ENCODE measurements at regions not wholly inside any gene's neighbourhood (a gene's known extent, or its start where the extent isn't known, plus 50 kb on each side); places are given as distances from the start of the nearest gene placed in this dataset.
"Not testable (repeated sequence)": the region's sequence is repeated elsewhere in the genome, so short reads cannot be mapped to it uniquely, and the experiment has no call there.

GRCh38 chr1:157269656-157270375 lies 131.6 kb upstream of the ETV3 start:
- DNase-seq (ENCODE audit: low read depth) = no peak

- no peak for DNase-seq (ENCODE audit: low read depth)
Measured at GRCh38 chr1:157262891-157263290, 124.7 kb upstream of the ETV3 start.

GRCh38 chr1:157262422-157262821 lies 124.2 kb upstream of the ETV3 start:
- DNase-seq (ENCODE audit: low read depth) = no peak

GRCh38 chr1:157255891-157256290 lies 117.7 kb upstream of the ETV3 start:
- DNase-seq (ENCODE audit: low read depth) = not testable (repeated sequence)

GRCh38 chr1:157254183-157254582 lies 116.0 kb upstream of the ETV3 start:
- not testable (repeated sequence) for DNase-seq (ENCODE audit: low read depth)

GRCh38 chr1:157252473-157252872 lies 114.3 kb upstream of the ETV3 start:
- DNase-seq (ENCODE audit: low read depth) = peak; percentile 49

GRCh38 chr1:157249739-157250138 lies 111.5 kb upstream of the ETV3 start:
- DNase-seq (ENCODE audit: low read depth) = no peak

- no peak for DNase-seq (ENCODE audit: low read depth)
Measured at GRCh38 chr1:157249326-157249725, 111.1 kb upstream of the ETV3 start.

- not testable (repeated sequence) for DNase-seq (ENCODE audit: low read depth)
Measured at GRCh38 chr1:157247764-157248049, 109.5 kb upstream of the ETV3 start.

GRCh38 chr1:157247005-157247763 lies 109.0 kb upstream of the ETV3 start:
- DNase-seq (ENCODE audit: low read depth) = no peak

- DNase-seq (ENCODE audit: low read depth) = no peak
Measured at GRCh38 chr1:157245823-157246222, 107.6 kb upstream of the ETV3 start.

- no peak for DNase-seq (ENCODE audit: low read depth)
Measured at GRCh38 chr1:157241185-157241538, 103.0 kb upstream of the ETV3 start.

- DNase-seq (ENCODE audit: low read depth) = no peak
Measured at GRCh38 chr1:157240495-157241184, 102.4 kb upstream of the ETV3 start.

- DNase-seq (ENCODE audit: low read depth) = no peak
Measured at GRCh38 chr1:157239936-157240335, 101.7 kb upstream of the ETV3 start.

GRCh38 chr1:157238585-157238984 lies 100.4 kb upstream of the ETV3 start:
- no peak for DNase-seq (ENCODE audit: low read depth)

- no peak for DNase-seq (ENCODE audit: low read depth)
Measured at GRCh38 chr1:157237981-157238380, 99.8 kb upstream of the ETV3 start.

- DNase-seq (ENCODE audit: low read depth) = no peak
Measured at GRCh38 chr1:157237522-157237921, 99.3 kb upstream of the ETV3 start.

GRCh38 chr1:157236072-157236471 lies 97.9 kb upstream of the ETV3 start:
- DNase-seq (ENCODE audit: low read depth) = no peak

GRCh38 chr1:157235307-157235706 lies 97.1 kb upstream of the ETV3 start:
- no peak for DNase-seq (ENCODE audit: low read depth)

GRCh38 chr1:157234705-157235273 lies 96.6 kb upstream of the ETV3 start:
- DNase-seq (ENCODE audit: low read depth) = no peak

GRCh38 chr1:157233131-157233530 lies 94.9 kb upstream of the ETV3 start:
- DNase-seq (ENCODE audit: low read depth) = no peak

- DNase-seq (ENCODE audit: low read depth) = no peak
Measured at GRCh38 chr1:157231846-157232525, 93.8 kb upstream of the ETV3 start.

Measured in LHCN-M2 (cell line).